GM23338 (cell line): ENCODE measurements at regions not wholly inside any gene's neighbourhood (a gene's known extent, or its start where the extent isn't known, plus 50 kb on each side); places are given as distances from the start of the nearest gene placed in this dataset.
A peak's percentile ranks its signal among the peaks of the same experiment; 100 is the strongest.

Experiments used
- ATAC-seq: fragments of 200-7000 bp; cut with Tn5 transposase; 3 replicates; pipeline ENCODE4 v1.9.1; 2020
- DNase-seq: peaks from one replicate; pipeline ENCODE4 v3.0.0-alpha.2; 2015; ENCODE audit warnings: low spot score
- H2AFZ ChIP-seq: fragments of 200-600 bp; sonication (generic); 2 replicates; pipeline ENCODE4 v1.8.0; 2016; ENCODE audit warnings: antibody characterized with exemption, mild to moderate bottlenecking, moderate library complexity
- H3F3A ChIP-seq: fragments of 200-600 bp; sonication (generic); replicated peaks from 2 replicates; pipeline ENCODE4 v1.8.0; 2017; ENCODE audit warnings: antibody characterized with exemption, mixed run types, low read depth
- H3K27ac ChIP-seq: fragments of 200-600 bp; sonication (generic); 2 replicates; pipeline ENCODE4 v1.6.1; 2016; ENCODE audit warnings: low read depth
- H3K27me3 ChIP-seq: fragments of 200-600 bp; sonication (generic); 2 replicates; pipeline ENCODE4 v1.8.0; 2016; ENCODE audit warnings: mild to moderate bottlenecking, mixed run types, moderate library complexity; ENCODE audit not compliant: insufficient read depth
- H3K36me3 ChIP-seq: fragments of 200-600 bp; sonication (generic); 2 replicates; pipeline ENCODE4 v1.8.0; 2016; ENCODE audit warnings: mild to moderate bottlenecking; ENCODE audit not compliant: insufficient read depth
- H3K4me1 ChIP-seq: fragments of 200-600 bp; sonication (generic); 2 replicates; pipeline ENCODE4 v1.8.0; 2016; ENCODE audit warnings: mild to moderate bottlenecking, moderate library complexity; ENCODE audit not compliant: insufficient read depth
- H3K4me2 ChIP-seq: fragments of 200-600 bp; sonication (generic); 2 replicates; pipeline ENCODE4 v1.7.1; 2017; ENCODE audit warnings: mixed run types
- H3K4me3 ChIP-seq: fragments of 200-600 bp; sonication (generic); 2 replicates; pipeline ENCODE4 v1.6.1; 2016; ENCODE audit warnings: mixed run types
- H3K79me2 ChIP-seq: fragments of 200-600 bp; sonication (generic); replicated peaks from 2 replicates; pipeline ENCODE4 v1.8.0; 2017; ENCODE audit warnings: mild to moderate bottlenecking; ENCODE audit not compliant: insufficient read depth
- H3K9me2 ChIP-seq: fragments of 200-600 bp; sonication (generic); 2 replicates; pipeline ENCODE4 v1.8.0; 2017; ENCODE audit not compliant: insufficient read depth
- H4K20me1 ChIP-seq: fragments of 200-600 bp; sonication (generic); replicated peaks from 2 replicates; pipeline ENCODE4 v1.8.0; 2017; ENCODE audit warnings: mild to moderate bottlenecking; ENCODE audit not compliant: insufficient read depth
- H3K27ac Mint-ChIP-seq: 2 replicates; pipeline ENCODE4 v1.8.0; 2020; ENCODE audit warnings: inconsistent platforms, mild to moderate bottlenecking, moderate library complexity, mixed read lengths
- H3K27me3 Mint-ChIP-seq: 3 replicates; pipeline ENCODE4 v1.8.0; 2022; ENCODE audit warnings: low read depth, mild to moderate bottlenecking, moderate library complexity, mixed read lengths, inconsistent platforms; ENCODE audit not compliant: insufficient read depth, poor library complexity
- H3K36me3 Mint-ChIP-seq: 3 replicates; pipeline ENCODE4 v1.8.0; 2021; ENCODE audit warnings: low read depth, mild to moderate bottlenecking, inconsistent platforms, moderate library complexity, mixed read lengths
- H3K4me1 Mint-ChIP-seq: 3 replicates; pipeline ENCODE4 v1.8.0; 2020; ENCODE audit warnings: mild to moderate bottlenecking, inconsistent platforms, mixed read lengths
- H3K4me3 Mint-ChIP-seq: 3 replicates; pipeline ENCODE4 v1.8.0; 2021; ENCODE audit warnings: moderate library complexity, mild to moderate bottlenecking, inconsistent platforms, mixed read lengths
- H3K9me3 Mint-ChIP-seq: 3 replicates; pipeline ENCODE4 v1.8.0; 2020; ENCODE audit warnings: moderate library complexity, mild to moderate bottlenecking, inconsistent platforms, mixed read lengths
- CREB1 ChIP-seq: fragments of 250-450 bp; sonication (Bioruptor Pico); IDR thresholded peaks from 2 replicates; pipeline ENCODE4 v1.5.0; 2020; ENCODE audit warnings: low read depth, mild to moderate bottlenecking, moderate library complexity
- CTCF ChIP-seq, 2 experiments: fragments of 200-600 bp in 1 of 2; sonication (generic) in 1 of 2; conservative IDR thresholded peaks; 2 replicates each; pipeline versions ENCODE4 v1.5.1 to v1.6.1; 2016 to 2017; ENCODE audit warnings: antibody characterized with exemption in 2 of 2, low read depth in 2 of 2, mild to moderate bottlenecking in 2 of 2, moderate library complexity in 1 of 2
- ETS1 ChIP-seq: IDR thresholded peaks from 2 replicates; pipeline ENCODE4 v1.6.1; 2016; ENCODE audit warnings: antibody characterized with exemption
- EZH2 ChIP-seq: fragments of 200-600 bp; sonication (generic); IDR thresholded peaks from one replicate; pipeline ENCODE4 v1.8.0; 2017; ENCODE audit warnings: antibody characterized with exemption, mild to moderate bottlenecking, low read depth; ENCODE audit not compliant: unreplicated experiment
- EZH2phosphoT487 ChIP-seq: fragments of 200-600 bp; sonication (generic); IDR thresholded peaks from one replicate; pipeline ENCODE4 v1.8.1; 2018; ENCODE audit warnings: antibody characterized with exemption; ENCODE audit not compliant: unreplicated experiment
- JUNB ChIP-seq: IDR thresholded peaks from one replicate; pipeline ENCODE4 v1.6.1; 2016; ENCODE audit warnings: antibody characterized with exemption; ENCODE audit not compliant: unreplicated experiment
- NANOG ChIP-seq: IDR thresholded peaks from 2 replicates; pipeline ENCODE4 v1.6.1; 2016; ENCODE audit warnings: antibody characterized with exemption, borderline replicate concordance
- POLR2AphosphoS5 ChIP-seq: IDR thresholded peaks from 2 replicates; pipeline ENCODE4 v1.6.1; 2016; ENCODE audit warnings: antibody characterized with exemption, low read depth
- REST ChIP-seq: IDR thresholded peaks from one replicate; pipeline ENCODE4 v1.6.1; 2018; ENCODE audit warnings: antibody characterized with exemption; ENCODE audit not compliant: unreplicated experiment
- STAT1 ChIP-seq: IDR thresholded peaks from one replicate; pipeline ENCODE4 v1.6.1; 2016; ENCODE audit warnings: antibody characterized with exemption; ENCODE audit not compliant: unreplicated experiment
- ZNF114 ChIP-seq: fragments of 250-450 bp; sonication (Bioruptor Pico); IDR thresholded peaks from 2 replicates; pipeline ENCODE4 v1.5.0; 2020; ENCODE audit warnings: mild to moderate bottlenecking, moderate library complexity
- ZNF331 ChIP-seq: fragments of 250-450 bp; sonication (Bioruptor Pico); IDR thresholded peaks from 2 replicates; pipeline ENCODE4 v1.5.0; 2020; ENCODE audit warnings: low read depth, mild to moderate bottlenecking, moderate library complexity
- ZNF462 ChIP-seq: fragments of 250-450 bp; sonication (Bioruptor Pico); IDR thresholded peaks from 2 replicates; pipeline ENCODE4 v1.5.0; 2020; ENCODE audit warnings: mild to moderate bottlenecking, moderate library complexity

- Mint-ChIP-seq H3K4me3 (no peak overlapping the region), H3K36me3 (no peaks in the 10 kb centered on the region), H3K27ac (no peak overlapping the region), H3K4me1 (peaks cover 3% of the 10 kb centered on the region; the same call in 1 of the 3 replicates), H3K9me3 (no peaks in the 10 kb centered on the region), H3K27me3 (peaks cover 11% of the 10 kb centered on the region)
- Histone ChIP-seq H3K27ac (no peak overlapping the region), H3K4me1 (no peaks in the 10 kb centered on the region), H3K4me3 (no peak overlapping the region), H4K20me1 (no peaks in the 10 kb centered on the region), H3F3A (no peaks in the 10 kb centered on the region), H3K79me2 (no peaks in the 10 kb centered on the region), H3K27me3 (no peaks in the 10 kb centered on the region), H2AFZ (no peak overlapping the region), H3K9me2 (no peaks in the 10 kb centered on the region), H3K4me2 (no peak overlapping the region), H3K36me3 (no peaks in the 10 kb centered on the region)
- ATAC-seq (peak; percentile 57), DNase-seq (no peak)
- TF ChIP-seq ZNF114 (CRISPR knock-in tag) (no peak), NANOG (no peak), ZNF331 (CRISPR knock-in tag) (no peak), POLR2AphosphoS5 (no peak), ZNF462 (no peak), EZH2phosphoT487 (no peak), CTCF (conservative IDR thresholded peaks at IDR 0.05; ENCODE audit: low read depth in 2 of 2) (no peak), JUNB (no peak), EZH2 (no peak), STAT1 (no peak), ETS1 (no peak), CREB1 (CRISPR knock-in tag) (no peak), REST (no peak)
Observed at GRCh38 chr2:240217431-240218301, 77.2 kb upstream of the OTOS start.
